ENCODE measurements at regions not wholly inside any gene's neighbourhood (a gene's known extent, or its start where the extent isn't known, plus 50 kb on each side); places are given as distances from the start of the nearest gene placed in this dataset.
A peak's percentile ranks its signal among the peaks of the same experiment; 100 is the strongest.

GRCh38 chr10:120735315-120735714, 115.8 kb upstream of the WDR11 start:
- H3K4me3 ChIP-seq (ENCODE audit: low read length): no peak overlapping the region
- no peak overlapping the region for H3K4me2 ChIP-seq (ENCODE audit: low read length)
- H3K4me1 ChIP-seq (ENCODE audit: low read length): peaks cover 5% of the 10 kb centered on the region; the same call in 1 of the 2 replicates
- no peaks in the 10 kb centered on the region for H3K36me3 ChIP-seq (replicated peaks; ENCODE audit: low read depth, low read length)
- no peaks in the 10 kb centered on the region for H3K79me2 ChIP-seq (ENCODE audit: low read length)
- no peaks in the 10 kb centered on the region for H4K20me1 ChIP-seq (ENCODE audit: insufficient read depth, low read length)
- H3K9ac ChIP-seq (ENCODE audit: low read length): no peak overlapping the region
- no peaks in the 10 kb centered on the region for H3K9me3 ChIP-seq (ENCODE audit: insufficient read depth, low read length)
- H3K27me3 ChIP-seq (ENCODE audit: low read depth, low read length): peaks cover 10% of the 10 kb centered on the region; the same call in 1 of the 2 replicates
- H3K27ac ChIP-seq (ENCODE audit: low read length): no peak overlapping the region
- no peak overlapping the region for H2AFZ ChIP-seq (ENCODE audit: low read depth, low read length)
- TF ChIP-seq CTCF (IDR thresholded peaks at IDR 0.05; ENCODE audit: low read depth, low read length) (no peak), EZH2phosphoT487 (IDR thresholded peaks at IDR 0.05; ENCODE audit: low read depth) (no peak)

GRCh38 chr10:120735773-120736371, 115.3 kb upstream of the WDR11 start:
- Histone ChIP-seq H3K79me2 (ENCODE audit: low read length) (no peaks in the 10 kb centered on the region), H3K36me3 (replicated peaks; ENCODE audit: low read depth, low read length) (no peaks in the 10 kb centered on the region), H3K4me2 (ENCODE audit: low read length) (0 out of 2 replicates have a peak overlapping the region, but pooled peaks have one; percentile 3), H3K27ac (ENCODE audit: low read length) (no peak overlapping the region), H3K4me1 (ENCODE audit: low read length) (peaks cover 5% of the 10 kb centered on the region; the same call in 1 of the 2 replicates), H4K20me1 (ENCODE audit: insufficient read depth, low read length) (no peaks in the 10 kb centered on the region), H2AFZ (ENCODE audit: low read depth, low read length) (no peak overlapping the region), H3K27me3 (ENCODE audit: low read depth, low read length) (peaks cover 10% of the 10 kb centered on the region; the same call in 1 of the 2 replicates), H3K4me3 (ENCODE audit: low read length) (no peak overlapping the region), H3K9me3 (ENCODE audit: insufficient read depth, low read length) (no peaks in the 10 kb centered on the region), H3K9ac (ENCODE audit: low read length) (no peak overlapping the region)
- peak; percentile 61 for TF ChIP-seq CTCF (IDR thresholded peaks at IDR 0.05; ENCODE audit: low read depth, low read length)
- no peak for TF ChIP-seq EZH2phosphoT487 (IDR thresholded peaks at IDR 0.05; ENCODE audit: low read depth)

GRCh38 chr10:120736377-120736776, 114.8 kb upstream of the WDR11 start:
- Histone ChIP-seq H3K4me2 (ENCODE audit: low read length) (no peak overlapping the region), H3K27me3 (ENCODE audit: low read depth, low read length) (peaks cover 10% of the 10 kb centered on the region; the same call in 1 of the 2 replicates), H3K9ac (ENCODE audit: low read length) (no peak overlapping the region), H3K27ac (ENCODE audit: low read length) (no peak overlapping the region), H3K9me3 (ENCODE audit: insufficient read depth, low read length) (no peaks in the 10 kb centered on the region), H3K36me3 (replicated peaks; ENCODE audit: low read depth, low read length) (no peaks in the 10 kb centered on the region), H3K79me2 (ENCODE audit: low read length) (no peaks in the 10 kb centered on the region), H3K4me1 (ENCODE audit: low read length) (peaks cover 5% of the 10 kb centered on the region; the same call in 1 of the 2 replicates), H3K4me3 (ENCODE audit: low read length) (no peak overlapping the region), H2AFZ (ENCODE audit: low read depth, low read length) (no peak overlapping the region), H4K20me1 (ENCODE audit: insufficient read depth, low read length) (no peaks in the 10 kb centered on the region)
- TF ChIP-seq EZH2phosphoT487 (IDR thresholded peaks at IDR 0.05; ENCODE audit: low read depth): no peak
- TF ChIP-seq CTCF (IDR thresholded peaks at IDR 0.05; ENCODE audit: low read depth, low read length): no peak

- H3K79me2 ChIP-seq (ENCODE audit: low read length): no peaks in the 10 kb centered on the region
- TF ChIP-seq EZH2phosphoT487 (IDR thresholded peaks at IDR 0.05; ENCODE audit: low read depth) (no peak), CTCF (IDR thresholded peaks at IDR 0.05; ENCODE audit: low read depth, low read length) (no peak)
- H3K9ac ChIP-seq (ENCODE audit: low read length): no peak overlapping the region
- peaks cover 5% of the 10 kb centered on the region; the same call in 1 of the 2 replicates for H3K4me1 ChIP-seq (ENCODE audit: low read length)
- no peak overlapping the region for H3K4me3 ChIP-seq (ENCODE audit: low read length)
- H3K36me3 ChIP-seq (replicated peaks; ENCODE audit: low read depth, low read length): no peaks in the 10 kb centered on the region
- no peak overlapping the region for H3K4me2 ChIP-seq (ENCODE audit: low read length)
- H3K27ac ChIP-seq (ENCODE audit: low read length): no peak overlapping the region
- H3K27me3 ChIP-seq (ENCODE audit: low read depth, low read length): peaks cover 10% of the 10 kb centered on the region; the same call in 1 of the 2 replicates
- H3K9me3 ChIP-seq (ENCODE audit: insufficient read depth, low read length): no peaks in the 10 kb centered on the region
- no peak overlapping the region for H2AFZ ChIP-seq (ENCODE audit: low read depth, low read length)
- H4K20me1 ChIP-seq (ENCODE audit: insufficient read depth, low read length): no peaks in the 10 kb centered on the region
These were observed 112.5 kb upstream of the WDR11 start for GRCh38 chr10:120738658-120739057.
